OCI-LY3 (cell line): ENCODE measurements at regions not wholly inside any gene's neighbourhood (a gene's known extent, or its start where the extent isn't known, plus 50 kb on each side); places are given as distances from the start of the nearest gene placed in this dataset.

ENCODE experiments used
- EZH2phosphoT487 ChIP-seq: fragments of 200-600 bp; shearing (Covaris generic); IDR thresholded peaks from 2 replicates; pipeline ENCODE4 v1.6.1; 2018; ENCODE audit warnings: antibody characterized with exemption, mixed run types, low read depth
- TF ChIP-seq, protein P1 (sequence below): fragments of 200-600, 300-600 bp; sonication (generic); IDR thresholded peaks from 2 replicates; pipeline ENCODE4 v1.5.1; 2014; ENCODE audit warnings: antibody characterized with exemption, low read length, low read depth

DNA sequence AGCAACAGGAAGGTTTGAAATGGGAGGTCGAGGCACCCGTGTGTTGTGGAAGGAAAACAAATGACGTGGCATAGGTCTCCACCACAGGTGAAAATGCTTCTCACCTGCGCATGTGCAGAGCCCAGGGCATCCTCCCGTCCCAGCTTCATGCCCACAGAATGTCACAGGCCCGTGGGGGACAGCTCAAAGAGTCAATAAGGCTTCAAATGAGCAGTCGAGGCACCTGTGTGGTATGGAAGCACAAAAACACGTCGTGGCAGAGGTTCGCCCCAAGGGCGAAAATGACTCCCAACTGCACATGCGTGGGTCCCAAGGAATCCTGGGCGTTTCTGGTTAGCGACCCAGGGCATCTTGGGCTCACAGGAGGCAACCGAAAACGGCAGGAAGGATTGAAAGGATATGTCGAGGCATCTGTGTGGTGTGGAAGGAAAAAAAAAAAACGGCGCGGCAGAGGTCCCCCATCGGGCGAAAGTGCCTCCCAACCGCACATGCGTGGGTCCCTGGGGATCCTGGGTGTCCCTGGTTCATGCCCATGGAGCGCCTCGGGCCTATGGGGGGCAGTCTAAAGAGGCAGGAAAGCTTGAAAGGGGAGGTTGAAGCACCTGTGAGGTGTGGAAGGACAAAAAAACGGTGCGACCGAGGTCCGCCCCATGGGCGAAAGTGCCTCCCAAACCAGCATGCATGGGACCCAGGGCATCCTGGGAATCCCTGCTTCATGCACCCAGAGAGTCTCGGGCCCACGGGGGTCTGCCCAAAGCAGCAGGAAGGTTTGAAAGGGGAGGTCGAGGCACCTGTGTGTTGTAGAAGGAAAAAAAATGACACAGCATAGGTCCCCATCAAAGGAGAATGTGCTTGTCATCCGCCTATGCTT is 578.5 kb downstream of the ALG10 start:
- TF ChIP-seq, protein P1, sequence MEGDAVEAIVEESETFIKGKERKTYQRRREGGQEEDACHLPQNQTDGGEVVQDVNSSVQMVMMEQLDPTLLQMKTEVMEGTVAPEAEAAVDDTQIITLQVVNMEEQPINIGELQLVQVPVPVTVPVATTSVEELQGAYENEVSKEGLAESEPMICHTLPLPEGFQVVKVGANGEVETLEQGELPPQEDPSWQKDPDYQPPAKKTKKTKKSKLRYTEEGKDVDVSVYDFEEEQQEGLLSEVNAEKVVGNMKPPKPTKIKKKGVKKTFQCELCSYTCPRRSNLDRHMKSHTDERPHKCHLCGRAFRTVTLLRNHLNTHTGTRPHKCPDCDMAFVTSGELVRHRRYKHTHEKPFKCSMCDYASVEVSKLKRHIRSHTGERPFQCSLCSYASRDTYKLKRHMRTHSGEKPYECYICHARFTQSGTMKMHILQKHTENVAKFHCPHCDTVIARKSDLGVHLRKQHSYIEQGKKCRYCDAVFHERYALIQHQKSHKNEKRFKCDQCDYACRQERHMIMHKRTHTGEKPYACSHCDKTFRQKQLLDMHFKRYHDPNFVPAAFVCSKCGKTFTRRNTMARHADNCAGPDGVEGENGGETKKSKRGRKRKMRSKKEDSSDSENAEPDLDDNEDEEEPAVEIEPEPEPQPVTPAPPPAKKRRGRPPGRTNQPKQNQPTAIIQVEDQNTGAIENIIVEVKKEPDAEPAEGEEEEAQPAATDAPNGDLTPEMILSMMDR = no peak
- no peak for TF ChIP-seq EZH2phosphoT487
